GM12878 (cell line): ENCODE measurements at regions not wholly inside any gene's neighbourhood (a gene's known extent, or its start where the extent isn't known, plus 50 kb on each side); places are given as distances from the start of the nearest gene placed in this dataset.

Experiments used
- ATAC-seq: fragments of 200-7000 bp; cut with Tn5 transposase; 3 replicates; pipeline ENCODE4 v1.9.1; 2020; ENCODE audit warnings: mild to moderate bottlenecking, moderate library complexity
- BruUV-seq: library from RNA; stranded (reverse); fragments of 400-500 nt; replicated peaks from 2 replicates; lab custom pipeline; 2021; lab: Mats Ljungman, UMichigan
- CTCF ChIA-PET: fragments of 300-600 bp; sonication (Branson Sonifier 250); formaldehyde crosslinking; extraction: SDS; loops from one replicate; lab custom pipeline; 2021; ENCODE audit warnings: inconsistent platforms; lab: Yijun Ruan, JAX
- POLR2A ChIA-PET: fragments of 350-600 bp; formaldehyde crosslinking; extraction: SDS; loops from one replicate; lab custom pipeline; 2021; ENCODE audit warnings: inconsistent platforms; lab: Charles Lee
- RAD21 ChIA-PET: fragments of 300-600 bp; sonication (Branson Sonifier 250); formaldehyde crosslinking; loops from one replicate; lab custom pipeline; 2023; ENCODE audit warnings: antibody characterized with exemption; ENCODE audit not compliant: unreplicated experiment; lab: Charles Lee
- SMC1A ChIA-PET: fragments of 300-600 bp; sonication (Branson Sonifier 250); formaldehyde crosslinking; loops from one replicate; lab custom pipeline; 2023; ENCODE audit not compliant: unreplicated experiment, uncharacterized antibody; lab: Charles Lee
- DNase-seq: peaks from one replicate; pipeline ENCODE4 v3.0.0-alpha.2; 2011; ENCODE audit warnings: low read depth, low spot score
- FAIRE-seq: peaks from 3 replicates; lab custom pipeline; 2011; peaks lifted over from hg19 to GRCh38; lab: Jason Lieb, UNC
- H2AFZ ChIP-seq: 2 replicates; pipeline ENCODE4 v1.6.0; 2011; ENCODE audit warnings: low read depth, low read length, control low read depth; ENCODE audit not compliant: control insufficient read depth
- H3K27ac ChIP-seq: 2 replicates; pipeline ENCODE4 v1.5.1; 2011; ENCODE audit warnings: control low read depth; ENCODE audit not compliant: control insufficient read depth, insufficient read depth
- H3K27me3 ChIP-seq, 2 experiments: replicated peaks in 1 of 2; 2 replicates each; pipeline versions ENCODE4 v1.6.0 to v1.6.1; 2011; ENCODE audit warnings: low read length in 1 of 2; ENCODE audit not compliant: control insufficient read depth in 2 of 2, insufficient read depth in 2 of 2
- H3K36me3 ChIP-seq, 2 experiments: 2 replicates each; pipeline ENCODE4 v1.5.1; 2011; ENCODE audit warnings: low read length in 1 of 2; ENCODE audit not compliant: control insufficient read depth in 2 of 2, insufficient read depth in 2 of 2
- H3K4me1 ChIP-seq: 2 replicates; pipeline ENCODE4 v1.6.1; 2011; ENCODE audit warnings: mild to moderate bottlenecking, low read length, moderate library complexity, mixed read lengths; ENCODE audit not compliant: control insufficient read depth, insufficient read depth
- H3K4me2 ChIP-seq: 2 replicates; pipeline ENCODE4 v1.6.0; 2011; ENCODE audit warnings: control low read depth; ENCODE audit not compliant: control insufficient read depth, insufficient read depth
- H3K4me3 ChIP-seq: fragments of 200-600 bp; sonication (generic); 2 replicates; pipeline ENCODE4 v1.5.1; 2016
- H3K79me2 ChIP-seq: 2 replicates; pipeline ENCODE4 v1.6.0; 2011; ENCODE audit warnings: low read length; ENCODE audit not compliant: control insufficient read depth, insufficient read depth
- H3K9ac ChIP-seq: 2 replicates; pipeline ENCODE4 v1.8.0; 2011; ENCODE audit warnings: low read length, control low read depth, mixed read lengths; ENCODE audit not compliant: control insufficient read depth, insufficient read depth
- H3K9me3 ChIP-seq: replicated peaks from 3 replicates; pipeline ENCODE4 v1.5.1; 2011; ENCODE audit warnings: mild to moderate bottlenecking, low read length; ENCODE audit not compliant: control insufficient read depth, insufficient read depth
- H4K20me1 ChIP-seq: 2 replicates; pipeline ENCODE4 v1.6.0; 2011; ENCODE audit not compliant: control insufficient read depth, insufficient read depth
- BACH1 ChIP-seq: fragments of 450-650 bp; IDR thresholded peaks from 2 replicates; pipeline ENCODE4 v1.6.1; 2017; ENCODE audit warnings: mild to moderate bottlenecking, borderline replicate concordance
- CBX3 ChIP-seq: fragments of 200-600 bp; sonication (generic); IDR thresholded peaks from 2 replicates; pipeline ENCODE4 v1.6.1; 2016; ENCODE audit warnings: low read depth, borderline replicate concordance
- CHD2 ChIP-seq: IDR thresholded peaks from 2 replicates; pipeline ENCODE4 v1.6.1; 2011; ENCODE audit warnings: low read depth, low read length, improper control_type of control experiment, borderline replicate concordance
- EP300 ChIP-seq, 2 experiments: fragments of 150-350 bp in 1 of 2; IDR thresholded peaks; 2 replicates each; pipeline ENCODE4 v1.6.1; 2011 to 2012; ENCODE audit warnings: low read depth in 2 of 2, low read length in 2 of 2, borderline replicate concordance in 1 of 2, improper control_type of control experiment in 1 of 2, inconsistent platforms in 1 of 2; ENCODE audit not compliant: control insufficient read depth in 1 of 2
- HDGF ChIP-seq: fragments of 450-650 bp; IDR thresholded peaks from 2 replicates; pipeline ENCODE4 v1.6.1; 2016; ENCODE audit warnings: antibody characterized with exemption
- IKZF2 ChIP-seq, 2 experiments: fragments of 450-650 bp; IDR thresholded peaks; 2 replicates each; pipeline ENCODE4 v1.6.1; 2017; ENCODE audit warnings: mild to moderate bottlenecking in 2 of 2, moderate library complexity in 2 of 2
- JUND ChIP-seq: IDR thresholded peaks from 2 replicates; pipeline ENCODE4 v1.6.1; 2012; ENCODE audit warnings: low read depth, mild to moderate bottlenecking, low read length, improper control_type of control experiment, moderate library complexity
- NBN ChIP-seq: fragments of 450-650 bp; IDR thresholded peaks from 2 replicates; pipeline ENCODE4 v1.6.1; 2016
- NFYA ChIP-seq: IDR thresholded peaks from 2 replicates; pipeline ENCODE4 v1.6.1; 2011; ENCODE audit warnings: low read depth, mild to moderate bottlenecking, low read length, improper control_type of control experiment, borderline replicate concordance
- RB1 ChIP-seq: fragments of 450-650 bp; formaldehyde crosslinking; IDR thresholded peaks from 2 replicates; pipeline ENCODE4 v1.6.1; 2017; ENCODE audit warnings: mild to moderate bottlenecking, borderline replicate concordance
- RUNX3 ChIP-seq: IDR thresholded peaks from 2 replicates; pipeline ENCODE4 v1.6.1; 2012; ENCODE audit warnings: low read length, inconsistent platforms
- SMAD5 ChIP-seq: IDR thresholded peaks from 2 replicates; pipeline ENCODE4 v1.6.1; 2016; ENCODE audit warnings: antibody characterized with exemption, low read depth
- YBX1 ChIP-seq: fragments of 450-650 bp; IDR thresholded peaks from 2 replicates; pipeline ENCODE4 v1.6.1; 2016; ENCODE audit warnings: antibody characterized with exemption
- WGBS: methylation state at CpG from one replicate; pipeline ENCODE4 v1.1.6; 2016; ENCODE audit warnings: low lambda C conversion rate; ENCODE audit not compliant: insufficient replicate concordance, insufficient coverage; ENCODE audit errors: missing lambda C conversion rate; 5-methylcytosine and 5-hydroxymethylcytosine counted together
- in situ Hi-C: fragments of 300-500 bp; cut with MboI; formaldehyde crosslinking; loops from 9 replicates; pipeline ENCODE4 v1.14.3; 2018; ENCODE audit warnings: mixed read lengths
- intact Hi-C: fragments of 100-400 bp; cut with micrococcal nuclease; formaldehyde crosslinking; loops from one replicate; pipeline ENCODE4 v1.14.2; 2022; ENCODE audit not compliant: unreplicated experiment
- TF ChIP-seq, protein P1 (sequence below): fragments of 450-650 bp; IDR thresholded peaks from 2 replicates; pipeline ENCODE4 v1.6.1; 2017; ENCODE audit warnings: mild to moderate bottlenecking, moderate library complexity
- TF ChIP-seq, protein P2 (sequence below): fragments of 450-650 bp; IDR thresholded peaks from 2 replicates; pipeline ENCODE4 v1.6.1; 2017; ENCODE audit warnings: borderline replicate concordance
- TF ChIP-seq, protein P3 (sequence below): fragments of 150-350 bp; IDR thresholded peaks from 2 replicates; pipeline ENCODE4 v1.6.1; 2014; ENCODE audit warnings: mild to moderate bottlenecking, low read depth, low read length

DNA sequence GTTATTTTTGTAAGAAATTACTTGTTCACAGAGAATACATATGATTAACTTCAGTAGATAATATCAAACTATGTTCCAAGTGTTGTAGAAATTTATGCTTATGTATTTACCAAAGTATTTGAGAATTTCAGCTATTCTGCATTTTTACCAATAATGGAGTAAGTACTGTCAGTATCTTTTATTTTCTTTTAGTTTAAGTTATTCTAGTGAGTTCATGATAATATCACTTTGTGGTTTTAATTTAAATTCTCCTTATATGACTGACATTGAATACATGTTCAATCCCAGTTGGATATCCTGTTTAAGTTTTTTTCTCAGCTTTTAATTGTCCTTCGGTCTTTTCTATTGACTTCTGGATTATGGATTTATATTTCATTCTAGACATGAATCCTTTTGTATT is 1024.6 kb downstream of the EFNA5 start:
- FAIRE-seq = no peak
- intact Hi-C loops (no loop called here), in situ Hi-C loops (no loop called here)
- ChIA-PET RAD21 (no interaction called here), SMC1A (no interaction called here), CTCF (no interaction called here), POLR2A (no interaction called here)
- no peaks in the 10 kb centered on the region for H4K20me1 ChIP-seq
- TF ChIP-seq, protein P1, sequence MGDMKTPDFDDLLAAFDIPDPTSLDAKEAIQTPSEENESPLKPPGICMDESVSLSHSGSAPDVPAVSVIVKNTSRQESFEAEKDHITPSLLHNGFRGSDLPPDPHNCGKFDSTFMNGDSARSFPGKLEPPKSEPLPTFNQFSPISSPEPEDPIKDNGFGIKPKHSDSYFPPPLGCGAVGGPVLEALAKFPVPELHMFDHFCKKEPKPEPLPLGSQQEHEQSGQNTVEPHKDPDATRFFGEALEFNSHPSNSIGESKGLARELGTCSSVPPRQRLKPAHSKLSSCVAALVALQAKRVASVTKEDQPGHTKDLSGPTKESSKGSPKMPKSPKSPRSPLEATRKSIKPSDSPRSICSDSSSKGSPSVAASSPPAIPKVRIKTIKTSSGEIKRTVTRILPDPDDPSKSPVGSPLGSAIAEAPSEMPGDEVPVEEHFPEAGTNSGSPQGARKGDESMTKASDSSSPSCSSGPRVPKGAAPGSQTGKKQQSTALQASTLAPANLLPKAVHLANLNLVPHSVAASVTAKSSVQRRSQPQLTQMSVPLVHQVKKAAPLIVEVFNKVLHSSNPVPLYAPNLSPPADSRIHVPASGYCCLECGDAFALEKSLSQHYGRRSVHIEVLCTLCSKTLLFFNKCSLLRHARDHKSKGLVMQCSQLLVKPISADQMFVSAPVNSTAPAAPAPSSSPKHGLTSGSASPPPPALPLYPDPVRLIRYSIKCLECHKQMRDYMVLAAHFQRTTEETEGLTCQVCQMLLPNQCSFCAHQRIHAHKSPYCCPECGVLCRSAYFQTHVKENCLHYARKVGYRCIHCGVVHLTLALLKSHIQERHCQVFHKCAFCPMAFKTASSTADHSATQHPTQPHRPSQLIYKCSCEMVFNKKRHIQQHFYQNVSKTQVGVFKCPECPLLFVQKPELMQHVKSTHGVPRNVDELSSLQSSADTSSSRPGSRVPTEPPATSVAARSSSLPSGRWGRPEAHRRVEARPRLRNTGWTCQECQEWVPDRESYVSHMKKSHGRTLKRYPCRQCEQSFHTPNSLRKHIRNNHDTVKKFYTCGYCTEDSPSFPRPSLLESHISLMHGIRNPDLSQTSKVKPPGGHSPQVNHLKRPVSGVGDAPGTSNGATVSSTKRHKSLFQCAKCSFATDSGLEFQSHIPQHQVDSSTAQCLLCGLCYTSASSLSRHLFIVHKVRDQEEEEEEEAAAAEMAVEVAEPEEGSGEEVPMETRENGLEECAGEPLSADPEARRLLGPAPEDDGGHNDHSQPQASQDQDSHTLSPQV = no peak
- TF ChIP-seq RUNX3 (no peak), YBX1 (no peak), NBN (no peak), CHD2 (no peak), SMAD5 (no peak), EP300 (IDR thresholded peaks at IDR 0.05; ENCODE audit: borderline replicate concordance in 1 of 2, control insufficient read depth in 1 of 2, low read depth in 2 of 2, low read length in 2 of 2) (no peak), JUND (no peak), HDGF (no peak), IKZF2 (IDR thresholded peaks at IDR 0.05) (no peak), BACH1 (no peak), NFYA (no peak), RB1 (no peak), CBX3 (no peak)
- TF ChIP-seq, protein P2, sequence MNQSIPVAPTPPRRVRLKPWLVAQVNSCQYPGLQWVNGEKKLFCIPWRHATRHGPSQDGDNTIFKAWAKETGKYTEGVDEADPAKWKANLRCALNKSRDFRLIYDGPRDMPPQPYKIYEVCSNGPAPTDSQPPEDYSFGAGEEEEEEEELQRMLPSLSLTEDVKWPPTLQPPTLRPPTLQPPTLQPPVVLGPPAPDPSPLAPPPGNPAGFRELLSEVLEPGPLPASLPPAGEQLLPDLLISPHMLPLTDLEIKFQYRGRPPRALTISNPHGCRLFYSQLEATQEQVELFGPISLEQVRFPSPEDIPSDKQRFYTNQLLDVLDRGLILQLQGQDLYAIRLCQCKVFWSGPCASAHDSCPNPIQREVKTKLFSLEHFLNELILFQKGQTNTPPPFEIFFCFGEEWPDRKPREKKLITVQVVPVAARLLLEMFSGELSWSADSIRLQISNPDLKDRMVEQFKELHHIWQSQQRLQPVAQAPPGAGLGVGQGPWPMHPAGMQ = no peak
- TF ChIP-seq, protein P3, sequence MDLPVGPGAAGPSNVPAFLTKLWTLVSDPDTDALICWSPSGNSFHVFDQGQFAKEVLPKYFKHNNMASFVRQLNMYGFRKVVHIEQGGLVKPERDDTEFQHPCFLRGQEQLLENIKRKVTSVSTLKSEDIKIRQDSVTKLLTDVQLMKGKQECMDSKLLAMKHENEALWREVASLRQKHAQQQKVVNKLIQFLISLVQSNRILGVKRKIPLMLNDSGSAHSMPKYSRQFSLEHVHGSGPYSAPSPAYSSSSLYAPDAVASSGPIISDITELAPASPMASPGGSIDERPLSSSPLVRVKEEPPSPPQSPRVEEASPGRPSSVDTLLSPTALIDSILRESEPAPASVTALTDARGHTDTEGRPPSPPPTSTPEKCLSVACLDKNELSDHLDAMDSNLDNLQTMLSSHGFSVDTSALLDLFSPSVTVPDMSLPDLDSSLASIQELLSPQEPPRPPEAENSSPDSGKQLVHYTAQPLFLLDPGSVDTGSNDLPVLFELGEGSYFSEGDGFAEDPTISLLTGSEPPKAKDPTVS = no peak
- no peaks in the 10 kb centered on the region for H3K27me3 ChIP-seq
- no peaks in the 10 kb centered on the region for H3K79me2 ChIP-seq
- no peak overlapping the region for H3K4me2 ChIP-seq
- no peak overlapping the region for H3K27ac ChIP-seq
- DNase-seq = no peak
- no TSS peak for BruUV-seq
- H3K36me3 ChIP-seq = no peaks in the 10 kb centered on the region
- no peaks in the 10 kb centered on the region for H3K9me3 ChIP-seq
- 50% methylated on average over 1 of the region's 1 CpG for WGBS
- H3K9ac ChIP-seq = no peak overlapping the region
- no peak overlapping the region for H2AFZ ChIP-seq
- no peak overlapping the region for H3K4me3 ChIP-seq
- H3K4me1 ChIP-seq = no peaks in the 10 kb centered on the region
- ATAC-seq = no peak
